SJCRH30 (cell line): ENCODE measurements at regions not wholly inside any gene's neighbourhood (a gene's known extent, or its start where the extent isn't known, plus 50 kb on each side); places are given as distances from the start of the nearest gene placed in this dataset.
"Not testable (repeated sequence)": the region's sequence is repeated elsewhere in the genome, so short reads cannot be mapped to it uniquely, and the experiment has no call there.

ENCODE experiments used
- DNase-seq, 2 experiments: peaks; one replicate each; pipeline ENCODE4 v3.0.0-alpha.2; 2015 to 2020
- H3K27ac ChIP-seq: fragments of 250-450 bp; sonication (Bioruptor Pico); 2 replicates; pipeline ENCODE4 v1.5.1; 2020; ENCODE audit warnings: mild to moderate bottlenecking, moderate library complexity
- H3K27me3 ChIP-seq: fragments of 250-450 bp; sonication (Bioruptor Pico); 2 replicates; pipeline ENCODE4 v1.5.1; 2020; ENCODE audit warnings: mild to moderate bottlenecking, moderate library complexity
- H3K36me3 ChIP-seq: fragments of 250-450 bp; sonication (Bioruptor Pico); 2 replicates; pipeline ENCODE4 v1.5.1; 2020; ENCODE audit warnings: mild to moderate bottlenecking, moderate library complexity
- H3K4me1 ChIP-seq: fragments of 250-450 bp; sonication (Bioruptor Pico); 2 replicates; pipeline ENCODE4 v1.5.1; 2020; ENCODE audit warnings: mild to moderate bottlenecking, moderate library complexity
- H3K4me3 ChIP-seq: fragments of 250-450 bp; sonication (Bioruptor Pico); 2 replicates; pipeline ENCODE4 v1.5.1; 2020; ENCODE audit warnings: mild to moderate bottlenecking, moderate library complexity
- H3K9me3 ChIP-seq: fragments of 250-450 bp; sonication (Bioruptor Pico); replicated peaks from 2 replicates; pipeline ENCODE4 v1.5.1; 2020; ENCODE audit warnings: mild to moderate bottlenecking, moderate library complexity

- Histone ChIP-seq H3K27me3 (no peaks in the 10 kb centered on the region), H3K9me3 (no peaks in the 10 kb centered on the region; the same call in 1 of the 2 replicates), H3K36me3 (no peaks in the 10 kb centered on the region), H3K4me3 (no peak overlapping the region), H3K4me1 (peaks cover 12% of the 10 kb centered on the region), H3K27ac (peak overlapping the region; percentile 33)
- DNase-seq, result peak; percentile 74 to 84
Measured at GRCh38 chr12:27133022-27133590, 50.7 kb upstream of the C12orf71 start.

GRCh38 chr12:27140478-27140969 lies 58.1 kb upstream of the C12orf71 start:
- Histone ChIP-seq H3K9me3 (no peaks in the 10 kb centered on the region; the same call in 1 of the 2 replicates), H3K36me3 (no peaks in the 10 kb centered on the region), H3K4me1 (no peaks in the 10 kb centered on the region), H3K4me3 (no peak overlapping the region), H3K27ac (no peak overlapping the region), H3K27me3 (no peaks in the 10 kb centered on the region)
- DNase-seq, result no peak

GRCh38 chr12:27142101-27142721 lies 59.8 kb upstream of the C12orf71 start:
- peak; percentile 75 to 91 for DNase-seq
- Histone ChIP-seq H3K4me3 (no peak overlapping the region), H3K27me3 (no peaks in the 10 kb centered on the region), H3K36me3 (no peaks in the 10 kb centered on the region), H3K27ac (no peak overlapping the region), H3K4me1 (no peaks in the 10 kb centered on the region), H3K9me3 (no peaks in the 10 kb centered on the region)

GRCh38 chr12:27143256-27144069 lies 61.1 kb upstream of the C12orf71 start:
- H3K9me3 ChIP-seq, result no peaks in the 10 kb centered on the region
- no peak for DNase-seq
- H3K36me3 ChIP-seq, result no peaks in the 10 kb centered on the region
- H3K27ac ChIP-seq, result no peak overlapping the region
- H3K27me3 ChIP-seq, result no peaks in the 10 kb centered on the region
- no peak overlapping the region for H3K4me3 ChIP-seq
- no peaks in the 10 kb centered on the region for H3K4me1 ChIP-seq

GRCh38 chr12:27145725-27146124 lies 63.3 kb upstream of the C12orf71 start:
- not testable (repeated sequence) for H3K4me3 ChIP-seq, H3K36me3 ChIP-seq, H3K27ac ChIP-seq, H3K9me3 ChIP-seq, H3K27me3 ChIP-seq, DNase-seq, H3K4me1 ChIP-seq

GRCh38 chr12:27148373-27148772 lies 66.0 kb upstream of the C12orf71 start:
- H3K27me3 ChIP-seq, result no peaks in the 10 kb centered on the region
- H3K36me3 ChIP-seq, result no peaks in the 10 kb centered on the region
- H3K4me1 ChIP-seq, result no peaks in the 10 kb centered on the region
- no peak overlapping the region for H3K27ac ChIP-seq
- H3K9me3 ChIP-seq, result no peaks in the 10 kb centered on the region
- H3K4me3 ChIP-seq, result no peak overlapping the region
- no peak for DNase-seq

- Histone ChIP-seq H3K36me3 (no peaks in the 10 kb centered on the region), H3K27me3 (no peaks in the 10 kb centered on the region), H3K9me3 (no peaks in the 10 kb centered on the region), H3K27ac (no peak overlapping the region), H3K4me3 (no peak overlapping the region), H3K4me1 (no peaks in the 10 kb centered on the region)
- DNase-seq, result no peak
Measured at GRCh38 chr12:27148791-27149190, 66.4 kb upstream of the C12orf71 start.

GRCh38 chr12:27151479-27151878 lies 69.1 kb upstream of the C12orf71 start:
- H3K4me1 ChIP-seq, result no peaks in the 10 kb centered on the region
- no peak overlapping the region for H3K4me3 ChIP-seq
- H3K27ac ChIP-seq, result no peak overlapping the region
- H3K36me3 ChIP-seq, result no peaks in the 10 kb centered on the region
- no peaks in the 10 kb centered on the region for H3K27me3 ChIP-seq
- H3K9me3 ChIP-seq, result no peaks in the 10 kb centered on the region
- no peak for DNase-seq

- H3K27me3 ChIP-seq, result no peaks in the 10 kb centered on the region; the same call in 1 of the 2 replicates
- no peaks in the 10 kb centered on the region for H3K4me1 ChIP-seq
- H3K27ac ChIP-seq, result no peak overlapping the region
- peak overlapping the region; percentile 23 for H3K4me3 ChIP-seq
- DNase-seq, result peak; percentile 13 to 49
- H3K36me3 ChIP-seq, result no peaks in the 10 kb centered on the region
- H3K9me3 ChIP-seq, result 0 out of 2 replicates have a peak, but pooled peaks cover 3% of the 10 kb centered on the region
Measured at GRCh38 chr12:27158297-27158696, 75.9 kb upstream of the C12orf71 start.

GRCh38 chr12:27161458-27162228 lies 79.3 kb upstream of the C12orf71 start:
- peaks cover 3% of the 10 kb centered on the region; the same call in 1 of the 2 replicates for H3K9me3 ChIP-seq
- DNase-seq, result no peak
- H3K4me3 ChIP-seq, result no peak overlapping the region
- H3K36me3 ChIP-seq, result no peaks in the 10 kb centered on the region
- H3K27ac ChIP-seq, result no peak overlapping the region
- no peaks in the 10 kb centered on the region; the same call in 1 of the 2 replicates for H3K27me3 ChIP-seq
- peaks cover 4% of the 10 kb centered on the region for H3K4me1 ChIP-seq

GRCh38 chr12:27162229-27162537 lies 79.8 kb upstream of the C12orf71 start:
- H3K4me1 ChIP-seq, result peaks cover 4% of the 10 kb centered on the region
- no peaks in the 10 kb centered on the region for H3K36me3 ChIP-seq
- no peak for DNase-seq

GRCh38 chr12:27163048-27163715 lies 80.8 kb upstream of the C12orf71 start:
- no peak for DNase-seq
- Histone ChIP-seq H3K9me3 (peaks cover 3% of the 10 kb centered on the region; the same call in 1 of the 2 replicates), H3K4me1 (peaks cover 4% of the 10 kb centered on the region), H3K27ac (no peak overlapping the region), H3K36me3 (no peaks in the 10 kb centered on the region), H3K27me3 (no peaks in the 10 kb centered on the region; the same call in 1 of the 2 replicates), H3K4me3 (no peak overlapping the region)

More at GRCh38 chr12:27162229-27162537, 79.8 kb upstream of the C12orf71 start:
- Histone ChIP-seq H3K27ac (no peak overlapping the region), H3K4me3 (no peak overlapping the region), H3K9me3 (peaks cover 3% of the 10 kb centered on the region; the same call in 1 of the 2 replicates), H3K27me3 (no peaks in the 10 kb centered on the region; the same call in 1 of the 2 replicates)

GRCh38 chr12:27163894-27164293 lies 80.2 kb upstream of the STK38L start:
- H3K4me3 ChIP-seq, result no peak overlapping the region
- no peak overlapping the region for H3K27ac ChIP-seq
- no peaks in the 10 kb centered on the region for H3K36me3 ChIP-seq
- no peaks in the 10 kb centered on the region; the same call in 1 of the 2 replicates for H3K27me3 ChIP-seq
- peaks cover 4% of the 10 kb centered on the region for H3K4me1 ChIP-seq
- DNase-seq, result no peak
- no peaks in the 10 kb centered on the region; the same call in 1 of the 2 replicates for H3K9me3 ChIP-seq
